GM18951 (cell line): ENCODE measurements at regions not wholly inside any gene's neighbourhood (a gene's known extent, or its start where the extent isn't known, plus 50 kb on each side); places are given as distances from the start of the nearest gene placed in this dataset.
"Not testable (repeated sequence)": the region's sequence is repeated elsewhere in the genome, so short reads cannot be mapped to it uniquely, and the experiment has no call there.

Experiments used
- POLR2A ChIP-seq: IDR thresholded peaks from 4 replicates; pipeline ENCODE4 v1.6.1; 2011; ENCODE audit warnings: mild to moderate bottlenecking; ENCODE audit not compliant: insufficient read length, insufficient read depth; ENCODE audit errors: extremely low read depth
- in situ Hi-C: fragments of 300-500 bp; cut with MboI; formaldehyde crosslinking; loops from one replicate; pipeline ENCODE4 v1.12.0; 2022; ENCODE audit warnings: low sequenced_read_pairs, mixed read lengths, inconsistent platforms; ENCODE audit not compliant: unreplicated experiment

- in situ Hi-C loops = no loop called here
- no peak for TF ChIP-seq POLR2A
Measured at GRCh38 chr11:19426011-19426755, 185.4 kb upstream of the E2F8 start.

GRCh38 chr11:19422276-19422675 lies 181.5 kb upstream of the E2F8 start:
- in situ Hi-C loops = no loop called here
- no peak for TF ChIP-seq POLR2A

GRCh38 chr11:19420868-19421533 lies 180.3 kb upstream of the E2F8 start:
- no peak for TF ChIP-seq POLR2A
- in situ Hi-C loops = no loop called here

- no peak for TF ChIP-seq POLR2A
- in situ Hi-C loops = no loop called here
Measured at GRCh38 chr11:19419808-19420207, 179.1 kb upstream of the E2F8 start.

- in situ Hi-C loops = no loop called here
- TF ChIP-seq POLR2A = no peak
Measured at GRCh38 chr11:19419021-19419750, 178.4 kb upstream of the E2F8 start.

GRCh38 chr11:19418221-19418620 lies 177.5 kb upstream of the E2F8 start:
- no peak for TF ChIP-seq POLR2A
- in situ Hi-C loops = no loop called here

- in situ Hi-C loops = not testable (repeated sequence)
Measured at GRCh38 chr11:19412070-19412469, 171.3 kb upstream of the E2F8 start.

- in situ Hi-C loops = no loop called here
- no peak for TF ChIP-seq POLR2A
Measured at GRCh38 chr11:19410032-19410431, 169.3 kb upstream of the E2F8 start.

GRCh38 chr11:19409307-19409706 lies 168.6 kb upstream of the E2F8 start:
- in situ Hi-C loops = no loop called here
- no peak for TF ChIP-seq POLR2A

GRCh38 chr11:19407677-19408270 lies 167.0 kb upstream of the E2F8 start:
- no peak for TF ChIP-seq POLR2A

GRCh38 chr11:19405966-19406365 lies 165.2 kb upstream of the E2F8 start:
- in situ Hi-C loops = no loop called here

More at GRCh38 chr11:19407677-19408270, 167.0 kb upstream of the E2F8 start:
- in situ Hi-C loops = no loop called here

GRCh38 chr11:19404787-19405186 lies 164.0 kb upstream of the E2F8 start:
- in situ Hi-C loops = no loop called here
- no peak for TF ChIP-seq POLR2A

More at GRCh38 chr11:19405966-19406365, 165.2 kb upstream of the E2F8 start:
- no peak for TF ChIP-seq POLR2A

- in situ Hi-C loops = no loop called here
- TF ChIP-seq POLR2A = no peak
Measured at GRCh38 chr11:19403196-19403895, 162.6 kb upstream of the E2F8 start.
